ENCODE measurements at regions not wholly inside any gene's neighbourhood (a gene's known extent, or its start where the extent isn't known, plus 50 kb on each side); places are given as distances from the start of the nearest gene placed in this dataset.

GRCh38 chr6:80667006-80667405, 560.5 kb downstream of the BCKDHB start:
- Histone ChIP-seq H3K36me3 (ENCODE audit: control insufficient read depth, insufficient read depth, low read length) (no peaks in the 10 kb centered on the region), H3K9ac (ENCODE audit: low read length) (no peak overlapping the region), H3K9me3 (ENCODE audit: control insufficient read depth, low read length) (no peaks in the 10 kb centered on the region), H3K4me1 (ENCODE audit: control insufficient read depth, insufficient read depth, low read length) (no peaks in the 10 kb centered on the region), H3K4me3 (ENCODE audit: low read length) (no peak overlapping the region), H3K27me3 (ENCODE audit: control insufficient read depth, insufficient read depth, low read length) (no peaks in the 10 kb centered on the region)

DNA sequence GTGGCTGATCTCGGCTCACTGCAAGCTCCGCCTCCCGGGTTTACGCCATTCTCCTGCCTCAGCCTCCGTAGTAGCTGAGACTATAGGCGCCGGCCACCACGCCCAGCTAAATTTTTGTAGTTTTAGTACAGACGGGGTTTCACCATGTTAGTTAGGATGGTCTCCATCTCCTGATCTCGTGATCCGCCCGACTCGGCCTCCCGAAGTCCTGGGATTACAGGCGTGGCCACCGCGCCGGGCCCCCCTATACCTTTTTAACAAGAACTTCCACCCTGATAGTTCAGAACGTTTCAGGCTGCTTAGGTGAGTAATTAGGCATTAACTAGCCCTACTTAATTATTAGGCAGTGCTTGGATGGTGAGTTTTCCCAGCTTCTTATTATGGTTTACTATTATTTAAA, 552.5 kb downstream of the BCKDHB start:
- Histone ChIP-seq H3K27me3 (ENCODE audit: control insufficient read depth, insufficient read depth, low read length) (no peaks in the 10 kb centered on the region), H3K9ac (ENCODE audit: low read length) (no peak overlapping the region), H3K36me3 (ENCODE audit: control insufficient read depth, insufficient read depth, low read length) (no peaks in the 10 kb centered on the region), H3K4me3 (ENCODE audit: low read length) (no peak overlapping the region), H3K4me1 (ENCODE audit: control insufficient read depth, insufficient read depth, low read length) (no peaks in the 10 kb centered on the region), H3K9me3 (ENCODE audit: control insufficient read depth, low read length) (no peaks in the 10 kb centered on the region)

GRCh38 chr6:80647156-80647555, 540.7 kb downstream of the BCKDHB start:
- Histone ChIP-seq H3K4me1 (ENCODE audit: control insufficient read depth, insufficient read depth, low read length) (no peaks in the 10 kb centered on the region), H3K9ac (ENCODE audit: low read length) (no peak overlapping the region), H3K36me3 (ENCODE audit: control insufficient read depth, insufficient read depth, low read length) (no peaks in the 10 kb centered on the region), H3K9me3 (ENCODE audit: control insufficient read depth, low read length) (no peaks in the 10 kb centered on the region), H3K4me3 (ENCODE audit: low read length) (no peak overlapping the region), H3K27me3 (ENCODE audit: control insufficient read depth, insufficient read depth, low read length) (no peaks in the 10 kb centered on the region)

GRCh38 chr6:80643881-80644280, 537.4 kb downstream of the BCKDHB start:
- H3K9me3 ChIP-seq (ENCODE audit: control insufficient read depth, low read length) = no peaks in the 10 kb centered on the region
- H3K4me1 ChIP-seq (ENCODE audit: control insufficient read depth, insufficient read depth, low read length) = no peaks in the 10 kb centered on the region
- no peak overlapping the region for H3K4me3 ChIP-seq (ENCODE audit: low read length)
- H3K9ac ChIP-seq (ENCODE audit: low read length) = no peak overlapping the region
- no peaks in the 10 kb centered on the region for H3K36me3 ChIP-seq (ENCODE audit: control insufficient read depth, insufficient read depth, low read length)
- H3K27me3 ChIP-seq (ENCODE audit: control insufficient read depth, insufficient read depth, low read length) = no peaks in the 10 kb centered on the region

GRCh38 chr6:80642452-80642851, 536.0 kb downstream of the BCKDHB start:
- Histone ChIP-seq H3K4me3 (ENCODE audit: low read length) (no peak overlapping the region), H3K9ac (ENCODE audit: low read length) (no peak overlapping the region), H3K27me3 (ENCODE audit: control insufficient read depth, insufficient read depth, low read length) (no peaks in the 10 kb centered on the region), H3K4me1 (ENCODE audit: control insufficient read depth, insufficient read depth, low read length) (peaks cover 8% of the 10 kb centered on the region), H3K9me3 (ENCODE audit: control insufficient read depth, low read length) (no peaks in the 10 kb centered on the region), H3K36me3 (ENCODE audit: control insufficient read depth, insufficient read depth, low read length) (no peaks in the 10 kb centered on the region)

GRCh38 chr6:80641591-80641990, 535.1 kb downstream of the BCKDHB start:
- Histone ChIP-seq H3K27me3 (ENCODE audit: control insufficient read depth, insufficient read depth, low read length) (no peaks in the 10 kb centered on the region), H3K4me3 (ENCODE audit: low read length) (no peak overlapping the region), H3K9me3 (ENCODE audit: control insufficient read depth, low read length) (no peaks in the 10 kb centered on the region), H3K4me1 (ENCODE audit: control insufficient read depth, insufficient read depth, low read length) (peaks cover 8% of the 10 kb centered on the region), H3K36me3 (ENCODE audit: control insufficient read depth, insufficient read depth, low read length) (no peaks in the 10 kb centered on the region), H3K9ac (ENCODE audit: low read length) (no peak overlapping the region)

- Histone ChIP-seq H3K36me3 (ENCODE audit: control insufficient read depth, insufficient read depth, low read length) (no peaks in the 10 kb centered on the region), H3K9me3 (ENCODE audit: control insufficient read depth, low read length) (no peaks in the 10 kb centered on the region), H3K4me1 (ENCODE audit: control insufficient read depth, insufficient read depth, low read length) (peaks cover 8% of the 10 kb centered on the region), H3K9ac (ENCODE audit: low read length) (no peak overlapping the region), H3K4me3 (ENCODE audit: low read length) (no peak overlapping the region), H3K27me3 (ENCODE audit: control insufficient read depth, insufficient read depth, low read length) (no peaks in the 10 kb centered on the region)
These were observed 533.7 kb downstream of the BCKDHB start for GRCh38 chr6:80640176-80640575.

GRCh38 chr6:80639181-80639629, 532.7 kb downstream of the BCKDHB start:
- Histone ChIP-seq H3K27me3 (ENCODE audit: control insufficient read depth, insufficient read depth, low read length) (no peaks in the 10 kb centered on the region), H3K4me1 (ENCODE audit: control insufficient read depth, insufficient read depth, low read length) (peaks cover 8% of the 10 kb centered on the region), H3K9me3 (ENCODE audit: control insufficient read depth, low read length) (no peaks in the 10 kb centered on the region), H3K4me3 (ENCODE audit: low read length) (no peak overlapping the region), H3K36me3 (ENCODE audit: control insufficient read depth, insufficient read depth, low read length) (no peaks in the 10 kb centered on the region), H3K9ac (ENCODE audit: low read length) (no peak overlapping the region)

DNA sequence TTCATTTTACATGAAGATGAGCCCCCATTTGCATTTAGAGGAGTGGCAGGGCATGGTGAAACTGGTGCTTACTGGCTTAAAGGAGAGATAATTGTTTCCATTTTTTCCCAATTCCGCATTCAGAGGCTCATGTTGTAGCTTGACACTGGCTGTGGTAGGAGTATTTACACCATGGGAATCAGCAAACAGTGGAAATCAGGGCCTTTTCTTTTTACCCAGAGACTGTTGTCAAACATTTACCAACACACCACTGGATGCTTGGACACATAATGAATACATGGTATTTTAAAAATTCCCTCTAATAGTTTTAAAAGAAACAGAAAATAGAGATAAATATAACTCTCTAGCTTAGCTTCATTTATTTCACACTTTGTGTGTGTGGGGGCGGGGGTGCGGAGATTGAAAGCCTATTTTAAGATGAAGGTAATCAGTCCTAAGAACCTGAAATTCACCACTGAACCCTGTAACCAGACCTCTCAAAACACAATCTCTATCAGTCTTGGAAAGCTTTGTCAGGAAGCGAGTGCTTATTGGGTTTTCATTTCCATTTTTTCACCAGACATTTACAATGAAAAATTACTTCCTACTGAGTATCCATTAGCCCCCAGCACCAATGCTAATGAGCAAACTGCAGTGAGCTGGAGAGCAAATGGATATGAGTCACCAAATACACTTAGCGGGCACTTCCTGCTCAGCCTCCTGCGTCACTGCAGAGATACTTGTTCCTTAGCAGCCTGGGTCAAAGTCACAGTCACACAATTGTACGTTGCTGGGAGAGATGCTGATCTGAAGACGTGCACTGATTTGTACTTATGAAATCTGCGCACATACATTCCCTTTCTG, 532.0 kb downstream of the BCKDHB start:
- Histone ChIP-seq H3K4me1 (ENCODE audit: control insufficient read depth, insufficient read depth, low read length) (peaks cover 8% of the 10 kb centered on the region), H3K9ac (ENCODE audit: low read length) (no peak overlapping the region), H3K27me3 (ENCODE audit: control insufficient read depth, insufficient read depth, low read length) (no peaks in the 10 kb centered on the region), H3K36me3 (ENCODE audit: control insufficient read depth, insufficient read depth, low read length) (no peaks in the 10 kb centered on the region), H3K4me3 (ENCODE audit: low read length) (no peak overlapping the region), H3K9me3 (ENCODE audit: control insufficient read depth, low read length) (no peaks in the 10 kb centered on the region)

- Histone ChIP-seq H3K9me3 (ENCODE audit: control insufficient read depth, low read length) (no peaks in the 10 kb centered on the region), H3K4me1 (ENCODE audit: control insufficient read depth, insufficient read depth, low read length) (peaks cover 8% of the 10 kb centered on the region), H3K9ac (ENCODE audit: low read length) (no peak overlapping the region), H3K36me3 (ENCODE audit: control insufficient read depth, insufficient read depth, low read length) (no peaks in the 10 kb centered on the region), H3K4me3 (ENCODE audit: low read length) (no peak overlapping the region), H3K27me3 (ENCODE audit: control insufficient read depth, insufficient read depth, low read length) (no peaks in the 10 kb centered on the region)
These were observed 530.8 kb downstream of the BCKDHB start for GRCh38 chr6:80637312-80637711.

DNA sequence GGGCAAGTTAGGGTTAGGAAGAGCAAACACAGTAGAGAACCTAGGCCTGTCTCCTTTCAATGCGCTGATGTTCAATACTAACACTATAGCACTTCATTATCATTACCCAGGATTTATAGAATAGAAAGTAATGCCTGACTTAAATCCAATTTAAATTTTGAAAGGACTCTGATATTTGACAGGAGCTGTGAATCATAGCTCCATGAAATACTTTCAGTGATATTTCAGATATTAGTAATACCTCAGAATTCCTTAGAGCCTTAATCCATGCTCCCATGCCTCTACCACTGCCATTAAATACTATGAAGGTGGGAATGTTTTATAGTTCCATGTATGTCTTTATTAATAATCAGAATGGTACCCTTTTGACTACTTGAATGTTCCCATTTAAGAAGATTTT, 530.2 kb downstream of the BCKDHB start:
- no peaks in the 10 kb centered on the region for H3K27me3 ChIP-seq (ENCODE audit: control insufficient read depth, insufficient read depth, low read length)
- no peak overlapping the region for H3K9ac ChIP-seq (ENCODE audit: low read length)
- no peaks in the 10 kb centered on the region for H3K9me3 ChIP-seq (ENCODE audit: control insufficient read depth, low read length)
- H3K4me1 ChIP-seq (ENCODE audit: control insufficient read depth, insufficient read depth, low read length) = peaks cover 8% of the 10 kb centered on the region
- no peaks in the 10 kb centered on the region for H3K36me3 ChIP-seq (ENCODE audit: control insufficient read depth, insufficient read depth, low read length)
- H3K4me3 ChIP-seq (ENCODE audit: low read length) = no peak overlapping the region

- Histone ChIP-seq H3K36me3 (ENCODE audit: control insufficient read depth, insufficient read depth, low read length) (no peaks in the 10 kb centered on the region), H3K9me3 (ENCODE audit: control insufficient read depth, low read length) (no peaks in the 10 kb centered on the region), H3K4me1 (ENCODE audit: control insufficient read depth, insufficient read depth, low read length) (peaks cover 6% of the 10 kb centered on the region), H3K27me3 (ENCODE audit: control insufficient read depth, insufficient read depth, low read length) (no peaks in the 10 kb centered on the region), H3K4me3 (ENCODE audit: low read length) (no peak overlapping the region), H3K9ac (ENCODE audit: low read length) (no peak overlapping the region)
These were observed 526.9 kb downstream of the BCKDHB start for GRCh38 chr6:80633412-80633811.

Measured in mucosa of stomach (tissue), 1 donor.